Ishikawa (cell line): ENCODE measurements at regions not wholly inside any gene's neighbourhood (a gene's known extent, or its start where the extent isn't known, plus 50 kb on each side); places are given as distances from the start of the nearest gene placed in this dataset.

Experiments
- CEBPB ChIP-seq: IDR thresholded peaks from 2 replicates; pipeline ENCODE4 v1.6.1; 2012
- CREB1 ChIP-seq: IDR thresholded peaks from 2 replicates; pipeline ENCODE4 v1.6.1; 2012; ENCODE audit warnings: low read depth
- EGR1 ChIP-seq: IDR thresholded peaks from 2 replicates; pipeline ENCODE4 v1.6.1; 2012
- EP300 ChIP-seq: IDR thresholded peaks from 2 replicates; pipeline ENCODE4 v1.6.1; 2012; ENCODE audit warnings: borderline replicate concordance
- FOXM1 ChIP-seq: IDR thresholded peaks from 2 replicates; pipeline ENCODE4 v1.6.1; 2012; ENCODE audit warnings: low read depth, borderline replicate concordance
- NFIC ChIP-seq: IDR thresholded peaks from 2 replicates; pipeline ENCODE4 v1.6.1; 2012
- RAD21 ChIP-seq: IDR thresholded peaks from 2 replicates; pipeline ENCODE4 v1.6.1; 2012; ENCODE audit warnings: low read depth
- TAF1 ChIP-seq: IDR thresholded peaks from 2 replicates; pipeline ENCODE4 v1.6.1; 2012; ENCODE audit warnings: low read depth, mild to moderate bottlenecking
- TEAD4 ChIP-seq: IDR thresholded peaks from 2 replicates; pipeline ENCODE4 v1.6.1; 2012
- YY1 ChIP-seq: IDR thresholded peaks from 2 replicates; pipeline ENCODE4 v1.6.1; 2012; ENCODE audit warnings: low read depth
- ZBTB7A ChIP-seq: IDR thresholded peaks from 2 replicates; pipeline ENCODE4 v1.6.1; 2012; ENCODE audit warnings: low read depth
- TF ChIP-seq, protein P1 (sequence below): IDR thresholded peaks from 2 replicates; pipeline ENCODE4 v1.6.1; 2012

- TF ChIP-seq TAF1 (no peak), EP300 (no peak), TEAD4 (no peak), CEBPB (no peak), YY1 (no peak), EGR1 (no peak), NFIC (no peak), RAD21 (no peak), ZBTB7A (no peak), FOXM1 (no peak), CREB1 (no peak)
- TF ChIP-seq, protein P1, sequence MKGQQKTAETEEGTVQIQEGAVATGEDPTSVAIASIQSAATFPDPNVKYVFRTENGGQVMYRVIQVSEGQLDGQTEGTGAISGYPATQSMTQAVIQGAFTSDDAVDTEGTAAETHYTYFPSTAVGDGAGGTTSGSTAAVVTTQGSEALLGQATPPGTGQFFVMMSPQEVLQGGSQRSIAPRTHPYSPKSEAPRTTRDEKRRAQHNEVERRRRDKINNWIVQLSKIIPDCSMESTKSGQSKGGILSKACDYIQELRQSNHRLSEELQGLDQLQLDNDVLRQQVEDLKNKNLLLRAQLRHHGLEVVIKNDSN, result no peak
Observed at GRCh38 chr10:28912017-28912783, 234.9 kb downstream of the BAMBI start.
